ENCODE measurements at regions not wholly inside any gene's neighbourhood (a gene's known extent, or its start where the extent isn't known, plus 50 kb on each side); places are given as distances from the start of the nearest gene placed in this dataset. TPM values are rescaled to one million over a fixed set of nuclear protein-coding genes. Genes with fewer than 3 reads are reported as not detected.

- intact Hi-C loops (cut with DNase I): no loop called here
- H3K36me3 ChIP-seq: no peaks in the 10 kb centered on the region
- no peaks in the 10 kb centered on the region for H3K4me1 ChIP-seq
- H3K27ac ChIP-seq: no peak overlapping the region
- TF ChIP-seq POLR2A (IDR thresholded peaks at IDR 0.05): no peak
- no peaks in the 10 kb centered on the region for H3K9me3 ChIP-seq
- no peak for DNase-seq (ENCODE audit: extremely low spot score in 2 of 2)
- no peak overlapping the region for H3K4me3 ChIP-seq
- no peaks in the 10 kb centered on the region for H3K27me3 ChIP-seq
Measured at GRCh38 chr12:11596141-11596540, 53.3 kb upstream of the ETV6 start.

- no peak for DNase-seq (ENCODE audit: extremely low spot score in 2 of 2)
- Histone ChIP-seq H3K27ac (no peak overlapping the region), H3K4me3 (no peak overlapping the region), H3K9me3 (no peaks in the 10 kb centered on the region), H3K4me1 (no peaks in the 10 kb centered on the region), H3K27me3 (no peaks in the 10 kb centered on the region), H3K36me3 (no peaks in the 10 kb centered on the region)
- TF ChIP-seq POLR2AphosphoS5 (IDR thresholded peaks at IDR 0.05; ENCODE audit: insufficient read depth in 1 of 2, low read depth in 1 of 2) (no peak), CTCF (IDR thresholded peaks at IDR 0.05) (no peak), POLR2A (IDR thresholded peaks at IDR 0.05) (no peak)
- intact Hi-C loops (cut with DNase I): no loop called here
Measured at GRCh38 chr12:11598900-11599299, 50.6 kb upstream of the ETV6 start.

Small RNA genes lying in the stretch of these regions (small RNA-seq; reads per million reads assigned to genes)
- not detected for gene AC007450.3
- gene HIGD1AP8: not detected
- gene RNU7-60P: not detected

Measured in vagina (tissue), 2 donors.